ENCODE measurements at regions not wholly inside any gene's neighbourhood (a gene's known extent, or its start where the extent isn't known, plus 50 kb on each side); places are given as distances from the start of the nearest gene placed in this dataset.

GRCh38 chr17:70517816-70518215 lies 348.5 kb downstream of the KCNJ2 start:
- TF ChIP-seq CTCF (optimal IDR thresholded peaks at IDR 0.05 in 1 of 3, IDR thresholded peaks at IDR 0.05 in 1 of 3, conservative IDR thresholded peaks at IDR 0.05 in 1 of 3; ENCODE audit: extremely low read depth in 1 of 3, insufficient read depth in 2 of 3, low read length in 3 of 3) (no peak), EZH2 (IDR thresholded peaks at IDR 0.05; ENCODE audit: low read length) (no peak)

Data from keratinocyte (primary cell).